Renal pelvis (tissue), 1 donor: ENCODE measurements at regions not wholly inside any gene's neighbourhood (a gene's known extent, or its start where the extent isn't known, plus 50 kb on each side); places are given as distances from the start of the nearest gene placed in this dataset.
A peak's percentile ranks its signal among the peaks of the same experiment; 100 is the strongest.

Source experiments
- DNase-seq: peaks from one replicate; pipeline ENCODE4 v3.0.0-alpha.2; 2013

- DNase-seq: no peak
Observed at GRCh38 chr12:67590149-67590790, 58.3 kb upstream of the DYRK2 start.

DNA sequence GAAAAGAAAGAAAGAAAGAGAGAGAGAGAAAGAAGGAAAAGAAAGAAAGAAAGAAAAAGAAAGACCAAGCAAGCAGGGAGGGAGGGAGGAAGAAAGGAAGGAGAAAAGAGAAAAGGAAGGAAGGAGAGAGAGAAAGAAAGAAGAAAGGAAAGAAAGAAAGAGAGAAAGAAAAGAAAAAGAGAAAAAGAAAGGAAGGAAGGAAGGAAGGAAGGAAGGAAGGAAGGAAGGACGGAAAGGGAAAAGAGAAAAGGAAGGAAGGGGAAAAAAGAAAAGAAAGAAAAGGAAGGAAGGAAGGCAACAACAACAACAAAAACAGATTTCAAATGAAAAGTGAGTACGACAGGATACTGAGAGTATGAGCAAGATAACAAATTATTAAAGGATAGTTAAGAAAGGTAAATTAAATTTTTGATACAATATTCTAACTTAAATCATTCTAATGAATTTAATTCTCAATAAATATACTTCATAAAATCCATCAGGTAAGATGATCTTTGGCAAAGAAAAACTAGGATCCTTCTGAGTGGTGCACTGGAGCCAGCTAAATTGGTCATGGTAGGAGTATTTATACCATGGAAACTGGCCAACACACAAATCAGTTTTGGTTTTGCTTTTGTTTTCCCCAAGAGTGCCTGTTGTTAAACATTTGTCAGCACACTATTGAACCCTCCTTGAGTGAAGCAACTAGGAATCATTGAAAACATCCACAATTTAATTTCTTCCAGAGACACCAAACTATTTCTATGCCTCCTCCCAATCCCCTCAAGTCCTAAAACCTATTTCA lies 56.1 kb upstream of the DYRK2 start:
- DNase-seq: peak; percentile 41

GRCh38 chr12:67593041-67593440 lies 55.5 kb upstream of the DYRK2 start:
- DNase-seq: peak; percentile 35

GRCh38 chr12:67593461-67594330 lies 54.8 kb upstream of the DYRK2 start:
- no peak for DNase-seq

- DNase-seq: no peak
Observed at GRCh38 chr12:67594888-67595287, 53.7 kb upstream of the DYRK2 start.

- no peak for DNase-seq
Observed at GRCh38 chr12:67595365-67595764, 53.2 kb upstream of the DYRK2 start.

GRCh38 chr12:67598598-67598997 lies 49.9 kb upstream of the DYRK2 start:
- DNase-seq: no peak
